ENCODE measurements at regions not wholly inside any gene's neighbourhood (a gene's known extent, or its start where the extent isn't known, plus 50 kb on each side); places are given as distances from the start of the nearest gene placed in this dataset.
"Not testable (repeated sequence)": the region's sequence is repeated elsewhere in the genome, so short reads cannot be mapped to it uniquely, and the experiment has no call there.

- ATAC-seq (no peak), DNase-seq (no peak)
- Histone ChIP-seq H3K27me3 (no peaks in the 10 kb centered on the region), H3K4me1 (no peaks in the 10 kb centered on the region), H3K4me3 (no peak overlapping the region), H3K36me3 (no peaks in the 10 kb centered on the region), H3K9me3 (peaks cover 0 to 20% (median 6%) of the 10 kb centered on the region in 11 donors), H3K27ac (no peak overlapping the region)
- intact Hi-C loops (cut with DNase I) = no loop called here
- 65 to 85% methylated on average over 2 of the region's 2 CpGs for WGBS, 2 donors
- no peak for TF ChIP-seq CTCF (IDR thresholded peaks at IDR 0.05)
Measured at GRCh38 chr4:79201971-79202370, 123.9 kb downstream of the NAA11 start.

GRCh38 chr4:79199743-79200142 is 126.1 kb downstream of the NAA11 start:
- Histone ChIP-seq H3K4me3 (no peak overlapping the region), H3K9me3 (peaks cover 0 to 8% (median 0%) of the 10 kb centered on the region in 11 donors), H3K4me1 (no peaks in the 10 kb centered on the region), H3K27ac (no peak overlapping the region), H3K36me3 (no peaks in the 10 kb centered on the region), H3K27me3 (no peaks in the 10 kb centered on the region)
- no peak for TF ChIP-seq CTCF (IDR thresholded peaks at IDR 0.05)
- no peak for DNase-seq
- intact Hi-C loops (cut with DNase I) = no loop called here
- no peak for ATAC-seq
- WGBS, 2 donors = 92 to 93% methylated on average over 2 of the region's 2 CpGs

GRCh38 chr4:79198951-79199587 is 126.8 kb downstream of the NAA11 start:
- H3K4me1 ChIP-seq = no peaks in the 10 kb centered on the region
- no peak for TF ChIP-seq CTCF (IDR thresholded peaks at IDR 0.05)
- H3K9me3 ChIP-seq = peaks cover 0 to 8% (median 0%) of the 10 kb centered on the region in 11 donors
- WGBS, 2 donors = 75 to 79% methylated on average over 5 of the region's 5 CpGs
- intact Hi-C loops (cut with DNase I) = no loop called here
- H3K27ac ChIP-seq = no peak overlapping the region
- no peak overlapping the region for H3K4me3 ChIP-seq
- no peaks in the 10 kb centered on the region for H3K27me3 ChIP-seq
- no peak for ATAC-seq
- DNase-seq = no peak
- H3K36me3 ChIP-seq = no peaks in the 10 kb centered on the region

GRCh38 chr4:79197275-79198009 is 128.4 kb downstream of the NAA11 start:
- Histone ChIP-seq H3K27me3 (no peaks in the 10 kb centered on the region), H3K4me3 (no peak overlapping the region), H3K4me1 (no peaks in the 10 kb centered on the region), H3K9me3 (peaks cover 0 to 8% (median 0%) of the 10 kb centered on the region in 11 donors), H3K36me3 (no peaks in the 10 kb centered on the region), H3K27ac (no peak overlapping the region)
- intact Hi-C loops (cut with DNase I) = no loop called here
- TF ChIP-seq CTCF (IDR thresholded peaks at IDR 0.05) = no peak
- WGBS, 2 donors = 91 to 92% methylated on average over 3 of the region's 3 CpGs
- no peak for ATAC-seq
- DNase-seq = no peak

- H3K9me3 ChIP-seq = peaks cover 0 to 23% (median 0%) of the 10 kb centered on the region in 11 donors
- intact Hi-C loops (cut with DNase I); H3K4me3 ChIP-seq; H3K4me1 ChIP-seq; ATAC-seq; H3K27me3 ChIP-seq; H3K36me3 ChIP-seq; DNase-seq; H3K27ac ChIP-seq: not testable (repeated sequence)
- 89 to 91% methylated on average over 1 of the region's 1 CpG for WGBS, 2 donors
Measured at GRCh38 chr4:79191292-79191691, 134.6 kb downstream of the NAA11 start.
